GF-D8 (cell line): ENCODE measurements at regions not wholly inside any gene's neighbourhood (a gene's known extent, or its start where the extent isn't known, plus 50 kb on each side); places are given as distances from the start of the nearest gene placed in this dataset.

Experiments used
- DNase-seq: peaks from one replicate; lab custom pipeline; 2025; lab: John Stamatoyannopoulos, UW

DNA sequence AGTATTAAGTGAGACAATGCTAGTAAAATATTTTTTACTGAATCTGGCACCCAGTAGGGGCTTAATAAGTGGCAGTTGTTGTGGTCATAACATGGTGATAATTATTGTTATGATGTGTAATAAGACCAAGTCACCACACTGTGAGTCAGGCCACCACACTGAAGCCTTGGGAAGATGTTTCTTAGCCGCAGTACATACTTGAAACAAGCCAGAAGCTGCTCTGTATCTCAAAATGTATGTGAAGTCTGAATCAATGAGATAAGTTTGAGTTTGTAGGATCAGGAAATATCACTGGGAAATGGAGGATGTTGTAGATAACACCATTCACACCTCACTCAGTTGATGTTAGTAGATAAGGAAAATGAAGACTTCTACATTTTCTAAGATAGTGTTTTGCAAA, 51.3 kb upstream of the PTPN3 start:
- DNase-seq, result no peak

DNA sequence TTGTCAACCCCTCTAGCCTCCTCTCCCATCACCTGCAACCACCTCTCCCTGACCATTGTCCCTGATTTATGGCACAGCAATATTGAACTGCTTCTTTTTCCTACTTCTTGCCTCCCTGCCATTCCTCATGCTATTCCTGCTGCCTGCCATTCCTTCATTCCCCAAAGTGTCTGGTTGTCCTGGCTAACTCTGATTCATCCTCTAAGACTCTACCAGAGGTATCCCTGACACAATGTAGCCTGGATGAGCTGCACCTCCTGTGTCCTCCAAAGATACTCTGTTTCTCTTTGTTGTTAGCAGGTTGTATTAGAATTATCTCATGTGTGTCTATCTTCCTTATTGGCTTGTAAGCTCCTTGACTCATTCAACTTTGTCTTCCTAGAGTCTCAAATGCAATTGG, 53.5 kb upstream of the PTPN3 start:
- DNase-seq, result no peak

DNA sequence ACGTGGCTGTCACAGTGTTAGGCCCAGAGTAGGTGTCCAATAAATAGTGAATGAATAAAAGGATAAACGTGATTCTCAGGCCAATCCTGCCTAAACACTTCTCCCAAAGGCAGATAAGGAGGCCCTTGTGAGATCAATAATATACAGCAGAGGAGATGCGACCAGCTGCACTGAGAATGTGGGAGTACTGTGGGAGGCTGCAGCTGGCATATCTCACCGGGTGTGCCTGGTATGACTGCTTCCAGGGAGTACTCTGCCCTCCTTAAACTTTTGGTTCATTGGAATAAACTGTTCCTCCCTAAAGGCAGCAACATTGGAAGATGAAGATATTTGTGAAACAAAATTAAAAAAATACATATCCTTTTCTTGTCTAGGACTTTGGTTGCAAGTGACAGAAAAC, 57.1 kb upstream of the PTPN3 start:
- DNase-seq, result no peak

DNA sequence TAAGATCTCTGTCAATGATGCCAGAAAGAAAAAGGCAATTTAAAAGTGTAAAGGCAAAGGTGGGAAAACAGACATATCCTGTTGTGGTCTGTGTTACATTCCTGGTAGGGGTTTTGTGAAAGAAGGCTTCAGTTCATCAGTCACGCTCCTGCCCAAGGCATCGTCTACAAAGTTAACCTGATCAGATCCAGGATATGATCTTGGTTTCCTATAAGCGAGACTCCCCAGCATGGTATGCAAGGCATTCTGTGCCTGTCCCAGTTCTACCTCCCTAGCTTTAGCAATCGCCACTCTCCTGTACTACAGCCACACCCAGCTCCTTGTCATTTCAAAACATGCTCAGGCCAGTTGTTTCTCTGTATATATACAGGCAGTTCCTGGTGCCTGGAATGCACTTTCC, 58.0 kb upstream of the PTPN3 start:
- no peak for DNase-seq

DNA sequence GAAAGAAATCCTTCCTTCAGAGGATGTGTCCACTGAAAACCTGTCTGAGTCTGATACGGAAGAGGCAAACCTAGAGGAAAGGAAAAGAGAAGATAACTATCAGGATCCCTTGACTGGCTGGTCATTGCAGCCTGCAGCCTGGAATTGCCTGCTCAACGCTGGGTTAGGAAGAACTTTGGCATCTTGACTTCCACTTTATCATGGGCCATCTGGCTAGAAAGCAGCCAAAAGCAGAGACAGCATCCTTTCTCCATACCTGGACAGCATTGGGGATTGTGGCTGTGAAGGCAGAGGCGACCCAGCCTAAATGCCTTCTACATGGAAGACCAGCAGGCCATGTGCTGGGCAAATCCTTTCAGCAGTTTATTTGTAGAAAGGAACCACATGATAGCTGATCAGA, 58.7 kb upstream of the PTPN3 start:
- DNase-seq, result no peak

DNA sequence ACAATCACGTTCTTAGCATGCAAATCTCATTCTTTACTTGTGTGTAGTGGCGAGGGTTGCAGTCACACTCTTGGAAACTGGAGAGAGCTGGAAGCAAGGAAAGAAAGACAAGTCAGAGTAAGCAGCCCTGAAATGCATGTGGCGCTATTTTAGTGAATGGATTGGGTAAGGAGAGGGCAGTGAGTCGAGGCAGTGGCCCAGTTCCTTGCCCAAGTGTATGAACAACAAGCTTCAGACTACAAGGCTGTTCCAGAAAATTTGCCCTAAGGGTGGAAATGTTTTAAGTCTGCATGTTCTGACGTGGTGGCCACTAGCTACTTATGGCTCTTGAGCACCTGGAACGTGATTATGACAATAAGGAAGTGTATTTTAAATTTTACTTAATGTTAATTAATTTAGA, 59.4 kb upstream of the PTPN3 start:
- no peak for DNase-seq

DNA sequence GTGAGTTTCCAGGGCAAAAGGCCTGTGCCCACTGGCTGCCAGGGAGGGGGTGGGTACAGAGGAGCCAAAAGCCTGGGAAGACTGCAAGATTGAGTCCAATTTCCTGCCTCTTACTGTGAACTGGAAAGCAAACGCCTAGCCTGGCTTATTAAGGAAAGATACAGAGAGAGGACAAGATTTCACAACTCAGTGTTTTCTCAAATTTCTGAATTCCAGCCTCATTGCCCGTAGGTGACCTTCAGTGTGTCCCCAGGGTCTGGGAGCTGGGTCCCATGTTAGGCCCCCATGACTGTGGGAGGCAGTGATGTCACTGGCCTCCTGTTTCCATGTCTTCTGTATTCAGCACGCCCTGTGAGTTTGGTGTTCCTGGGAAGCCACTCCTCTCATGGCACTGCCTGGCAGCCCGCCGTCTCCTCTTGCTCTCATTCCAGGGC, 60.6 kb upstream of the PTPN3 start:
- no peak for DNase-seq

DNA sequence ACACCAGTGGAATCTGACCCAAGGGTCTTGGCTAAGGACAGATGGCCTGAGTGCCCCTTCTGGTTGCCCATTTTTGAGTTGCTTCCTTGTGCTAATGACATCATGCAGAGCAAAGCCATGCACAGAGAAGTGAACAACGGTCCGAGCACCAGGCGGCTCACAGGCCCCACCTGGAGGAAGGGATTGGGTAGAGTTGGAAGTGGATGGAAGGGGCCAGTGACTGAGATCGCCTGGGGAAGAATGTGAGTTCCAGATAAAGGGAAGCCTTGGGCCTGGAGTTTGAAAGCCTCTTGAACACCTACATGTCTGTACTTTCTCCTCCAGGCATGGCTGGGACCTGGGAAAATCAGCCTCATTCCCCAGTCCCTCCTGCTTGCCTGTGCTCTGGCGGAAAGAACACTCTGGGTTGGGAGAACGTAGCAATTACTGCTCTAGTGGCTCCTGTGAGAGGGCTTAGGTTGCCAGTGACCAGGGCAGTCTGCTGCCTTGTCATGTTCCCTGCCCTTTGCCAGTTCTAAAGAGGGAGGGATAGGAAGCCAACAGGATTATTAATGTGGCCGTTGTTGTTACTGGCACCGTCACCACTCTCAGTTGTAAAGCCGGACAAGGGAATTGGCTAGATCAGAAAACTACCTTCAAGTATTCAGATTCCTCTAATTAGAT, 62.5 kb upstream of the PTPN3 start:
- no peak for DNase-seq

DNA sequence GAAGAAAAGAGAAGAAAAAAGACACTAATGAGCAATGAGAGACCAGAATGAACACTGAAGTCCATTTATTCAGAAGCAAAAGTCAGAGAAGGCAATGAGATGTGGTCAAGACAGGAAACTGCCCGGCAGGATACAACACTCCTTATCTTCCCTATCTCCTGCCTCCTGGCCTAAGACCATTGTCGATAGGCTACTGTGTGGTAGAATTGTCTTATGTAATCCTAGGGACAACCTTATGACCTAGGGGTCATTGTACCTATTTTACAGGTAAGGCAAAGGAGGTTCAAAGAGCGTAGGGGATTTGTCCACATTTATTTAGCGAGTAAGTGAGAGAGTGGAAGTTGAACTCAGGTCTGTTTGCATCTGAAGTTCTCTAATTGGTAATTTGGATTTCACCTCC, 63.0 kb upstream of the PTPN3 start:
- no peak for DNase-seq

DNA sequence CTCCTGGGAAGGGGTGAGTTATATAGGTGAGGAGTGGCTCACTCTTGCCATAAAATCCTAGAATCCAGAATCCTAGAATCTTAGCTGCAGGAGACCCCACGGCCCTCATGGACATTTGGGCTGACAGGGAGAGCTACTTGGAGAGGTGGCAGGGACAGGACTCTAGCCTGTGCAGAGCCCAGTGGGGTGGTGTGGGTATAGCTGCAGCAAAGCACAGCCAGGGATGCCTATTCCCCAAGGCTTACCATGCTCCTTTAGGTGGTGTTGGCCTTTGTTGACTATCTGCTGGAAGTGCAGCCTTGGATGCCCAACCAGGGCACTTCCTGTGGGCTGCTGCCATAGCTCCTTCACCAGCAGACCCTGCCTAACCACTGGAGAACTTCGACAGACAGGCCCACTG, 70.0 kb upstream of the PTPN3 start:
- DNase-seq, result no peak

DNA sequence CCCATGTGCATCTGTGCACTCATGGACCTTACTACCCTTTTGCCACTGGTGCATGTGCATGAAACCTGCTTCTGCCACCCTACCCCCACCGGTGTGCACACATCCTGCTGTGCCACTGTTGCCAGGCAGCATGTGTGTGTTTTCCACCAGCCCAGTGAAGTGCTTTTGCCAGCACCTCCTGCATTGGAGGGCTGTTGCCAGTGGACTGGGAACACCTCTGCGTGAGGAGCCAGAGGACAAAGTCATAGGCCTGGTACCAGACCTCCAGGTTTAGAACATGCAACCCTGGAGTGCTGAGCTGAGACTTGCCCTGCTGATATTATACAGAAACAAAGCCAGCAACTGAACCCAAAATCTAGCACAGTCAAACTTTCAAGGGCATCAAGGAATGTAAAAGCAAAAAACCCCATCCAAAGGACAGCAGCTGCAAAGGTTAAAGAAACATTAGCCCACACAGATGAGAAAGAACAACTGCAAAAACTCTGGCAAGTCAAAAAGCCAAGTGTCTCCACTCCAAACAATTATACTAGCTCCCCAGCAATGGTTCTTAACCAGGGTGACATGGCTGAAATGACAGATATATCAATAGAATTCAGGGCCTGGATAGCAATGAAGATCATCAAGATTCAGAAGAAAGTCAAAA, 70.6 kb upstream of the PTPN3 start:
- DNase-seq, result no peak

DNA sequence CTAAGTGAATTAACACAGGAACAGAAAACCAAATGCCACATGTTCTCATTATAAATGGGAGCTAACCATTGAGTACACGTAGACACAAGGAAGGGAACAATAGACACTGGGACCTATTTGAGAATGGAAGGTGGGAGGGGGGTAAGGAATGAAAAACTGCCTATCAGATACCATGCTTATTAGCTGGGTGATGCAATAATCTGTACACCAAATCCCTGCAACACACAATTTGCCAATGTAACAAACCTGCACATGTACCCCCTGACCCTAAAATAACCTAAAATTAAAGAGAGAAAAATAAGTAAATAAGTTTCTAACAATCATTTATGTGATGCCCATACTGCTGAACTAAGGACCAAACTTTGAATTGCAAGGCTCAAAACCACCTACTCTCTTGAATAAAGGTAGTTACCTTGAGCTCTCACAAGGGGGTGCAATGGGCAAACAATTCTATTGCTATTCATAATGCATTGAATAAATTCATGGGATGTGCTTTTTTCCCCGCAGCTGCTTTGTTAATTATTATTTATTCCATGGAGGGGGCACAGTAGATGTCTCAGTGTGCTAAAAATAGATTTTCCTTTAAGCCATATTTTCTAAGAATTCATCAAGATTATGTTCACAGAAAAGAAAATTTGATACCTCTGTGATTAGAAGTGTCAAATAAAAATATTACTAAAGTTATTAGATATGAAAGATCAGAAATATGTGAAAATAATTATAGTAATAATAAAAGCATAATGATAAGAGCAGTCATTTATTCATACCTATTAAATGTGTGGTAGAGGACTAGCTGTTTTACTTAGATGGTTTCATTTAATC, 76.2 kb upstream of the PTPN3 start:
- peak; percentile 10 for DNase-seq

DNA sequence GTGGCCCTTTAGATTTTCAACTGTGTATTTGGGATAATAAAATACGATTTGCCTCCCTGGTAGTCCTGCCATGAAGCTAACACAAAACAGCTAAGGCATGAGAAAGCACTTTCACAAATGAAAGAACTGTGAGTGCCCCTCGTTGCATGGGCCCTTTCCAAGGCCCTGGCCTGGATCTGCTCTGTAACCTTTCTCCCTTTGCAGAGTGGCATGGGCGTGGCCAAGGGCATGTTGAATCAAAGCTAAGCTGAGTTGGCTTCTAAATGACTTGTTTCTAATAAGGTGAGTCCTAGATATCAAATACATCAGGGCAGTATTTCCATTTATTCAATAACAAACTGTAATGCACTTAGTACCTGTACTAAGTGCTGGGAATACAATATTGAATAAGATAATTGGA, 78.7 kb upstream of the PTPN3 start:
- DNase-seq, result no peak

DNA sequence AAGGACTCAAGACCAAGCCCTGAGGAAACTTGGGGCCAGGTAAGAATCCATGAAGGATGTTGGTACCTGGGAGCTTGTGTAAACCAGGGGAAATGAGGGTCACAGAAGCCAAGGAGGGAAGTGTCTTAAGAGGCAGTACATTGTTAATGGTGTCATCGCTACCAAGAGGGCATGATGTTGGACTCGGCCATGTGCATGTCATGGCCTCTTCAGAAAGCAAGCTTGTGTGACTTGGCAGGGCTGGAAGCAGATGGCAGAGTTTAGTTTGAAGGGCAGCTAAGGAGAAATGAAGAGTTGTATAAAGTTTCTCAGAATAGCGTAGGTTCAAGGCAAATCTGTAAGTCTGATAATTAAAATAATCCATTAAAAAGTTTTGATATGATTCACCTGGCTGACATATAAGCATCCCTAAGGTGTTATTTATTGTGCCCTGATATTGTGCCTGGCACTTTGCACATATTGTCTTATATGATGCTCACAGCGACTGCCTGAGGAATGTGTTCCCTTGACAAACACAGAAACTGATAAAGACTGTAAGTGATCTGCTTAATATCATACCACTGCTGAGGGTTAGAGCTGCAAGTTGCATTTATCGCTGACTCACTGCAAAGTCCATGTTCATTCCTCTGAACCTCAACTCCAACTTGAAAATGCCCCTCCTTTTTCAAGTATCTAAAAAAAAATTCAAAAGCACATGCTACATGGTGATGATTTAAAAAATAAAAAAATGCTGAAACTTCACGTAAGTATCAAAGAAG, 81.3 kb upstream of the PTPN3 start:
- DNase-seq, result no peak

DNA sequence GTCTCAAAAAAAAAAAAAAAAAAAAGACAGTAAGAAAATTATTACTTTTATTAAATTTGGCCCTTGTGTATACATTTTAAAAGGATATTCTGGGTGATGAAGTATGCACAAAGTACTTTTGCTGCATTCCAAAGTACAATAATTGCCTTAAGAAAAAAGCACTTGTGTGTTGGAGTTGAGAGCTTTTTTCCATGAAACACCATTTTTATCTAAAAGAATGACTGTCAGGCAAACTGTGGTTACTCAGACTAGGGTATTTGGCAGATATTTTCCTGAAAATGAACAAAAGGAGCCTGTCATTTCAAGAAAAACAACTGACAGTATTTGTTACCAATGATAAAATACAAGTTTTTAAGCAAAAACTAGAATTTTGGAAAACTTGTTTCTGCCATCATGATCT, 84.3 kb upstream of the PTPN3 start:
- DNase-seq, result no peak

DNA sequence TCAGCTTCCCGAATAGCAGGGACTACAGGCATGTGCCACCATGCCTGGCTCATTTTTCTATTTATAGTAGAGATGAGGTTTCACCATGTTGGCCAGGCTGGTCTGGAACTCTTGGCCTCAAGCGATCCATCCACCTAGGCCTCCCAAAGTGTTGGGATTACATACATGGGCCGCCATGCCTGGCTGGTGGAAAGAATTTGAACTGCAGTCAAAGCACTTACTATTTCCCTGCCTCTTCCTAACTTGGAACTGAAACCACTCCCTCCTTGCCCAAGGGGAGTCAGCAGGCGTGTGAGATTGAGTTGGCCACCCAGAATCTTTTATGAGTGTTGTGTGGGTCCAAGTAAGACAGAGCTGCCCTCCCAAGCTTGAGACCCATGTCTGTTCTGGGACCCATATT, 86.1 kb upstream of the PTPN3 start:
- no peak for DNase-seq

DNA sequence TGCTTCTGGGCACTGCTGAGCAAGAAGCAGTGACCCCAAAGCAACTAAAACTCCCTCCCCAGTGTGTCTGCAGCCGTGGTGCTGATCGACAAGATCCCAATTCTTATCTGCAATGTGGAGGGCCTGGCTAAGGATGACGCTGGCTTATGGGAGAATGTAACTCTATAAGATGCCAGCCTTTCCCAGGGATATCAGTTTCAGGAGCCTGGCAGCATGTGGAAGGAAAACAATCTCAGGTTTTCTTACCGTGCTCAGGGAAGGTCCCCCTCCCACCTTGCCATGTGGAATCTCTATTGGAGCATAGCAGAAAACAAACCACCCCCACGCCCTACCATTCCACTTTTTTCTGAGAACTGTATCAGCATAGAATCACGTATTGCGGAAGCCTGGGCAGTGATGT, 87.7 kb upstream of the PTPN3 start:
- DNase-seq, result no peak

DNA sequence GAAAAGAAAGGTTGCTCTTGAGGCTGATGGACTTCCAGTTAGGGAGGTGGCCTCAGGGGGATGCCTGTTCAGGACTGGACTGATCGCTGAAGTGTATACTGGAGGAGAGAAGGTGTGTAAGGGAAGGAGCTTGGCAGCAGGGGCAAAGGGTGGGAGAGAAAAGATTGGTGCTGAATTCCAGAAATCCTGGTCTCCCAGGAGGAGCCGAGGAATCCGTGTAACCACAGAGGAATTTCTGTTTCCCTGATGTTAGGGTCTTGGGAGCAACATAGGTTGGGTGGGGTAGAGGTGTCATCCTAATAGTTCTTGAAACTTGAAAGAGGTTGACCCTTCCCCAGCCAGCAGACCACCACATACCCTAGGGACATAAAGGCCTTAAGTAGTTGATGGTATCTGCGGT, 88.9 kb upstream of the PTPN3 start:
- no peak for DNase-seq

DNA sequence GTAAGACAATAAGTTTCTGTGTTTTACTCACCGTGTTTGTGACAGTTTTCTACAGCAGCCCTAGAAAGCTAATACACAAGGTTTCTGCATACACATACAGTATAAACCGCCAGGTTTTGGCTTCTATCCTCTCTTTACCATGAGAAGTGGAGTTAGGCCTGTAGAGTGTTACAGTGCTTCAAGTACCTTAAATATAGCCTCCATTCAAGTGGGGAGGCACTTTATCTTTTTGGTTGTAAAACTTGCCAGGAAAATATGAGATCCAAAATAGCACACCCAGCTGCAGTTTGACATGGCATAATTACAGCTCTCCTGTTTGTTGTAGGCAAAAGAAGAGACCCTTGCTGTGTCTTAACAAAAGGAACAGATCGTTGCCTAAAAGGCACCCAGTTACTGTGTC, 90.3 kb upstream of the PTPN3 start:
- no peak for DNase-seq

DNA sequence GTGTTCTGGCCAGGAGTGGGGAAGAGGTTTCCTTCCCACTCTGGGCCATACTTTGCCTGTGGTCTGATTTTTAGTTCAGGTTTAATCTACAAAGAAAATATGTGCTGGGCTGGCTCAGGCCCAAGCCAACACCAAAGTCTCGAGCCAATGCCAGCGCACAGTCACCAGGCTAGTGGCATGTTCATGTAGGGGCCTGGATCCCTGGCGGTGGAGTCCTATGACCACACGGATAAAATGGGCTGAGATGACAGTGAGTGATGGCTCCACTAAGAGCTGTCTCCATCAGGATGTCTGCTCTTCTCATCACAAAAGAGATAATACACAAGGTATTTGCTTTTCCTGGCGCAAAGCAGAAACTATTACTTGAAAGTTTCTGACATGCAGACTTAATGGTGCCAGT, 92.9 kb upstream of the PTPN3 start:
- DNase-seq, result no peak

DNA sequence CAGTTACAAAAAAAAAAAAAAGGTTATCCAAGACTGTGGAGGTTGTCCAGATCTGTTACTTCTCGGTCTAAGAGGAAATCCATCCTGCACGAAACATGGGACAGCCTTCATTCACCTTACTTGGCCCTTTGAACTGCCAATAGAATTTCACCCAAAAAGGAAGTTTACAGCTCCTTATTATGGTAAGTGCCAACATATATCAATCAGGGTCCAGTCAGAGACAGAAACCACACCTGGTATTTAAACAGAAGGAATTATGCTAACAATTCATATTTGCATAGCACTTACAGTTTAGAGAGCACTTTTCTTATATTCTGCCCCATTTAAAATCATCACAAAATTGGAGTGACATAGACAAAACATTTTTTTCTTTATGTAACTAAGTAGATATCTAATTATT, 93.6 kb upstream of the PTPN3 start:
- no peak for DNase-seq

DNA sequence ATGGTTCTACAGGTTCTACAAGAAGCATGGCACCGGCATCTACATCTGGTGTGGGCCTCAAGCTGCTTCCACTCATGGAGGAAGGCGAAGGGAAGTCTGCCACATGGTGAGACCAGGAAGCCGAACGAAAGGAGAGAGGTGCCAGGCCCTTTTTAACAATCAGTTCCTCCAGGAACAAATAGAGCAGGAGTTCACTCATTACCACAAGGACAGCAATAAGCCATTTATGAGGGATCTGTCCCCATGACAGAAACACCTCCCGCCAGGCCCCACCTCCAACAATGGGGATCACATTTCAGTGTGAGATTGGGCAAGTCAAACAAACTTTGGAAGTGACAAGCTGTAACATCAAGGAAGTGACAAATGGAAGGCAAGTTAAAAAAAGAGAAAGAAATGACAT, 95.5 kb upstream of the PTPN3 start:
- no peak for DNase-seq

DNA sequence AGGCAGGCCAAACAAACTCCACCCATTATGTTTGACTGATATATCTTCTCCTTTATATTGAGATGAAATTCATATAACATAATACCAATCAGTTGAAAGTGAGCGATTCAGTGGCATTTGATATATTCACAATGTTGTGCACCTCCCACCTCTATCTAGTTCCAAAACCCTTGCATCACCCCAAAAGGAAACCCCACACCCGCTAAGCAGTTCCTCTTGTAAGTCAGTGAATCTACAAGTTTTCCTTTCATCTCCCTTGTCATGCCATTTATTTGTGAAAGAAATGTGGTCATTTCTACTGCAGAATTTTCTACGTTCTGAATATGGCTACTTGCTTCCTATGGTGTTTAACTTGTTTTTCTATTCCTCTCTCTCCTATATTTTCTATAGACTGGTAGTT, 99.4 kb upstream of the PTPN3 start:
- DNase-seq, result no peak
